Urinary bladder (tissue), 3 donors: ENCODE measurements at regions not wholly inside any gene's neighbourhood (a gene's known extent, or its start where the extent isn't known, plus 50 kb on each side); places are given as distances from the start of the nearest gene placed in this dataset.
"Not testable (repeated sequence)": the region's sequence is repeated elsewhere in the genome, so short reads cannot be mapped to it uniquely, and the experiment has no call there.

Experiments
- DNase-seq: peaks from one replicate; pipeline ENCODE4 v3.0.0-alpha.2; 2015; ENCODE audit errors: extremely low spot score
- H3K27ac ChIP-seq: one replicate; pipeline ENCODE4 v1.5.1; 2013; ENCODE audit warnings: low read depth, mild to moderate bottlenecking, moderate library complexity
- H3K36me3 ChIP-seq: one replicate; pipeline ENCODE4 v1.6.1; 2013; ENCODE audit warnings: mild to moderate bottlenecking, moderate library complexity; ENCODE audit not compliant: insufficient read depth
- H3K4me1 ChIP-seq: one replicate; pipeline ENCODE4 v1.6.1; 2013; ENCODE audit warnings: mild to moderate bottlenecking, moderate library complexity; ENCODE audit not compliant: insufficient read depth
- H3K4me3 ChIP-seq: one replicate; pipeline ENCODE4 v1.5.1; 2013; ENCODE audit warnings: low read depth, low read length
- WGBS: extraction: QIAGEN DNeasy Blood & Tissue Kit; methylation state at CpG from one replicate; pipeline ENCODE4 v1.1.7; 2013; 5-methylcytosine and 5-hydroxymethylcytosine counted together
- donor health status: healthy with polysubstance abuse.
- donor health status: healthy.

- Histone ChIP-seq H3K27ac (no peak overlapping the region), H3K4me3 (no peak overlapping the region), H3K36me3 (no peaks in the 10 kb centered on the region), H3K4me1 (no peaks in the 10 kb centered on the region)
- 88% methylated on average over 2 of the region's 2 CpGs for WGBS
- DNase-seq: no peak
These were observed 189.2 kb downstream of the OSR1 start for GRCh38 chr2:19169134-19169768.

GRCh38 chr2:19164099-19164498 is 194.3 kb downstream of the OSR1 start:
- not testable (repeated sequence) for H3K36me3 ChIP-seq, H3K4me3 ChIP-seq, H3K27ac ChIP-seq, DNase-seq, H3K4me1 ChIP-seq
- WGBS: 63% methylated on average over 9 of the region's 9 CpGs

GRCh38 chr2:19158896-19159295 is 199.5 kb downstream of the OSR1 start:
- no peaks in the 10 kb centered on the region for H3K4me1 ChIP-seq
- WGBS: 89% methylated on average over 4 of the region's 4 CpGs
- no peak overlapping the region for H3K4me3 ChIP-seq
- H3K36me3 ChIP-seq: no peaks in the 10 kb centered on the region
- DNase-seq: no peak
- no peak overlapping the region for H3K27ac ChIP-seq

- no peak overlapping the region for H3K4me3 ChIP-seq
- 32% methylated on average over 1 of the region's 1 CpG for WGBS
- H3K36me3 ChIP-seq: no peaks in the 10 kb centered on the region
- H3K27ac ChIP-seq: no peak overlapping the region
- no peaks in the 10 kb centered on the region for H3K4me1 ChIP-seq
- no peak for DNase-seq
These were observed 200.2 kb downstream of the OSR1 start for GRCh38 chr2:19158211-19158610.

GRCh38 chr2:19156646-19157045 is 201.8 kb downstream of the OSR1 start:
- Histone ChIP-seq H3K4me1 (no peaks in the 10 kb centered on the region), H3K36me3 (no peaks in the 10 kb centered on the region), H3K4me3 (no peak overlapping the region), H3K27ac (no peak overlapping the region)
- 95% methylated on average over 1 of the region's 1 CpG for WGBS
- no peak for DNase-seq

- WGBS: 95% methylated on average over 2 of the region's 2 CpGs
- H3K4me1 ChIP-seq: no peaks in the 10 kb centered on the region
- H3K4me3 ChIP-seq: no peak overlapping the region
These were observed 207.7 kb downstream of the OSR1 start for GRCh38 chr2:19150726-19151125.

GRCh38 chr2:19146867-19147266 is 211.6 kb downstream of the OSR1 start:
- 39% methylated on average over 1 of the region's 1 CpG for WGBS
- Histone ChIP-seq H3K36me3 (no peaks in the 10 kb centered on the region), H3K4me1 (no peaks in the 10 kb centered on the region), H3K27ac (no peak overlapping the region), H3K4me3 (no peak overlapping the region)
- DNase-seq: no peak

More at GRCh38 chr2:19150726-19151125, 207.7 kb downstream of the OSR1 start:
- Histone ChIP-seq H3K27ac (no peak overlapping the region), H3K36me3 (no peaks in the 10 kb centered on the region)
- no peak for DNase-seq

GRCh38 chr2:19141234-19142004 is 217.0 kb downstream of the OSR1 start:
- Histone ChIP-seq H3K4me1 (no peaks in the 10 kb centered on the region), H3K4me3 (no peak overlapping the region), H3K27ac (no peak overlapping the region), H3K36me3 (no peaks in the 10 kb centered on the region)
- no peak for DNase-seq
- 90% methylated on average over 5 of the region's 5 CpGs for WGBS

- Histone ChIP-seq H3K4me1 (no peaks in the 10 kb centered on the region), H3K36me3 (no peaks in the 10 kb centered on the region), H3K27ac (no peak overlapping the region), H3K4me3 (no peak overlapping the region)
- peak; percentile 33 for DNase-seq
- 87% methylated on average over 3 of the region's 3 CpGs for WGBS
These were observed 217.8 kb downstream of the OSR1 start for GRCh38 chr2:19140463-19141208.

GRCh38 chr2:19139386-19139785 is 219.0 kb downstream of the OSR1 start:
- no peak overlapping the region for H3K27ac ChIP-seq
- H3K4me3 ChIP-seq: no peak overlapping the region
- no peak for DNase-seq
- H3K4me1 ChIP-seq: no peaks in the 10 kb centered on the region
- no peaks in the 10 kb centered on the region for H3K36me3 ChIP-seq
- 90% methylated on average over 1 of the region's 1 CpG for WGBS

- Histone ChIP-seq H3K4me3 (no peak overlapping the region), H3K27ac (no peak overlapping the region), H3K36me3 (no peaks in the 10 kb centered on the region), H3K4me1 (no peaks in the 10 kb centered on the region)
- no peak for DNase-seq
- WGBS: 67% methylated on average over 4 of the region's 4 CpGs
These were observed 220.1 kb downstream of the OSR1 start for GRCh38 chr2:19138264-19138825.

GRCh38 chr2:19137433-19137832 is 221.0 kb downstream of the OSR1 start:
- H3K27ac ChIP-seq: no peak overlapping the region
- no peaks in the 10 kb centered on the region for H3K36me3 ChIP-seq
- no peak overlapping the region for H3K4me3 ChIP-seq
- no peaks in the 10 kb centered on the region for H3K4me1 ChIP-seq
- DNase-seq: no peak

GRCh38 chr2:19132967-19133366 is 225.5 kb downstream of the OSR1 start:
- H3K4me3 ChIP-seq: no peak overlapping the region
- no peak for DNase-seq
- H3K27ac ChIP-seq: no peak overlapping the region
- no peaks in the 10 kb centered on the region for H3K36me3 ChIP-seq
- 99% methylated on average over 2 of the region's 2 CpGs for WGBS
- no peaks in the 10 kb centered on the region for H3K4me1 ChIP-seq

- Histone ChIP-seq H3K27ac (no peak overlapping the region), H3K36me3 (no peaks in the 10 kb centered on the region), H3K4me1 (no peaks in the 10 kb centered on the region), H3K4me3 (no peak overlapping the region)
- no peak for DNase-seq
- WGBS: 87% methylated on average over 5 of the region's 5 CpGs
These were observed 226.6 kb downstream of the OSR1 start for GRCh38 chr2:19131871-19132270.
